NCI-H1436 (cell line): ENCODE measurements at regions not wholly inside any gene's neighbourhood (a gene's known extent, or its start where the extent isn't known, plus 50 kb on each side); places are given as distances from the start of the nearest gene placed in this dataset.

Experiments used
- DNase-seq: peaks from one replicate; lab custom pipeline; 2025; lab: John Stamatoyannopoulos, UW

- no peak for DNase-seq
Measured at GRCh38 chr2:128494307-128494639, 175.6 kb upstream of the HS6ST1 start.

DNA sequence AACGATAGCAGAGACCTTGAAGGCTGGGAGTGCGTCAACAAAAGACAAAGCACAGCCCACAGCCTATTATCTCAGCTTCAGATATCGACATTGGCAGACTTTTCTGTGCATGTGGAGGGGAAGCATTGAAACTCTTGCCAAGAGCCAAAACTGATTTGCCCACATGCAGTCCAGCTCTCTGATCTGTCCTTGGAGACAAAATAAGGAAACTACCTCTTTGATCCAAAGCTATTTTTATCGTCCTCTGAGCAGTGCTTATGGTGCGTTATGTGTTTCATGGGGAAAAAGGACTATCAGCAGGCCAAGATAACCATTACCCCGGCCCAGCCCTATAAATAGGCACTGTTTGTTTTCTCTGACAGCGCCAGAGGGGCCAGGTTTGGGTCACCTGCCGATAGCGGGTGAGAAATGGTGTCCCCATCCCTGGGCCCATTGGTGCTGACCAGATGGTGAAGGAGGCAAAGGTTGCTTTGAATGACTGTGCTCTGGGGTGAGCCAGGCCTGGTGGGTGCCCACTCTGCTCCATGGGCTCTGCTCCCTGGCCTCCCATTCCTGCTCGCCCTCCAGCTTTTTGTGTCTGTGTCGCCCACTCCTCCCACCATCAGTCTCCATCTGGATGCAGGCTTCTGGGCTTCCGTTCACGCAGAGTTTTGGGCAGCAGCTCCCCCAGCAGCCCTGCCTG lies 176.1 kb upstream of the HS6ST1 start:
- DNase-seq, result no peak

- no peak for DNase-seq
Measured at GRCh38 chr2:128495996-128496547, 177.4 kb upstream of the HS6ST1 start.

GRCh38 chr2:128496700-128497099 lies 178.0 kb upstream of the HS6ST1 start:
- DNase-seq, result no peak

DNA sequence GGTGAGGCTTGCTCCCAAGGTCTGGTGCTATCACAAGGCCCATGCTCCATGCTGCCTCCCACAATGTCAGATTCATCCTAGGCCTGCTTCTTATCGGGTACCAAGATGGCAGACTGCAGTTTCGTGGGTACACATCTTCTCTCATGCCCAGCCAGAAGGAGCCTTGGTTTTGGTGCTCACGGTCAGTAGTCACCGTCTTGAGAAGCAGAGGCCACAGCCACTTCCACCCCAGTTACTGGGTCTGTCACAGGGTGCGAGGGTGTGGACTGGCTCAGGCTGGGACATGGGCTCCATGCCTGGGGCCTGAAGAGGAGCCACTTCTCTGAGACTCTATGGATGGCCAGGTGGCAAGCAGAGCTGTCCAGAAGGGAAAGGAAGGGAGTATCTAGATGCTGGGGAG lies 178.8 kb upstream of the HS6ST1 start:
- DNase-seq, result no peak

DNA sequence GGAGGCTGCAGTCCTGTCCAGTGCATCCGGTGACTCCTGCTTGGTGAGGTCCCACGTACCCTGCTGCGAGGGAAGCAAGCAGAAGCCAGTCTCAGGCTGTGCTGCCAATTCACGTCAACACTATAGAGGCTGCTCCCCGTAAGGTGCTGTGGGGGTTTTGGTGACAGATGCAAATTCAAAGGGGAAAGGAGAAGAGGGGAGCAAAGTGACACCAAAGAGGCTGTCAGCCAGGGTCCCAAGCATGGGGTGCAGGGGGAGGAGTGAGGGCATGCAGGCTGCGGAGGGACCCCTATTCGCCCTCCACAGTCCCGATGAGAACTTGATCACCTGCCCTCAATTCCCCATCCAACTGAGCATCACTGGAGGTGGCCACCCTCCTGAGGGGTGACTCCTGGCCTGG lies 179.4 kb upstream of the HS6ST1 start:
- DNase-seq, result no peak

DNA sequence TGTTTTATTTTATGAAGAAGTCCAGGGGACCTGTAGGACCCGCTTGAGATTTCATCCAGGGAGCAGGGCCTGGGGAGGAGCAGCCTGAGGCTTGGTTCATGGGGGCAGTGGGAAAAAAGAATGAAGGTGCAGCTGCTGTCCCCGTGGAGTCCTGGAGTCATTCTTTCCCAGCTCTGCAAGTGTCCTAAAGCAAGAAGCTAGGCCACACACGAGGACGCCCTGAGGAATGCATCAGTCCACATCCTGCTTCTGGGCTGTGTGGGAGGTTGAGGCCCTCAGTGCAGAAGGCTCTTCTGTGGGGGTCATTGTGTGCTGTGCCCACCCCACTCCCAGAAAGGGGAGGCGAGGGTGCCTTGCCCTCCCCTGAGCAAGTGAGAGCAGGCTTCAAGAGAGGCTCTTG lies 179.9 kb upstream of the HS6ST1 start:
- no peak for DNase-seq

GRCh38 chr2:128499367-128500137 lies 180.9 kb upstream of the HS6ST1 start:
- no peak for DNase-seq

- no peak for DNase-seq
Measured at GRCh38 chr2:128500138-128500800, 181.6 kb upstream of the HS6ST1 start.

GRCh38 chr2:128501006-128501690 lies 182.5 kb upstream of the HS6ST1 start:
- no peak for DNase-seq

DNA sequence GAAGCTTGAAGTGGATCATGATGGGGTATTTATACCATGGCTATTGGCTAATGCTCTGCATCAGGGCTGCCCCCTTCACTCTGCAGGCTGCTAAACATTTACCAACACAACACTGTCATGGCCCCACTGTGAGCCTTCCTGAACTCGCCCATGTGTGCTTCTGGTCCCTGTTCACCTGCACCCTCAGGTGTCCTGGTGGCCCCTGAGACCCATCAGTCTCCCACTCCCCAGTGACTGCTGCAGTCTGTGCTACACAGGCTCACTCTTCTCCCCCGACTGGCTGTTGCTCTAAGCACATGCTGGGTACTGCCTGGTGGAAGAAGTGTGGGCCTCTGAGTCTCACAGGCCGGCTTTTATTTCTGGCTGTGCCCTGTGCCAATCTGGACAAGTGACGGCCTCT lies 183.0 kb upstream of the HS6ST1 start:
- DNase-seq, result no peak

DNA sequence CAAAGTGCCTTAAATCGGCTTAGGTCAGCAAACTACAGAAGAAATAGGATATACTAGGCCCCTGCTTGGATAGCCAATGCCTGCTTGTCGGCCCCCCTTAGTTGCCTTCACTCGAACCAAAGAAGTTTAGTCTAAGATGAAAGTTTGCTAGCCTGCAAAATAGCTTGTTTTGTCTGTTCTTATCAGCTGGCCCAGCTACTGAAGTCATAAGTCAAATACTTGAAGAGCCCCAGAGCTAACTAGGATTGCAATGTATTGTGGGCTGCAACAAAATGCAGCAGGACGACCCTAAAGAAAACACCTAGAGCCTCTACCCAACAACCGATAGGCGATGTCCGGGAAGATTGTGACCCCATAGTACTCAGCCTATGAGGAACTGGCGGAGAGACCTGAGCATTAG lies 183.5 kb upstream of the HS6ST1 start:
- DNase-seq, result no peak

- no peak for DNase-seq
Measured at GRCh38 chr2:128502638-128503246, 184.1 kb upstream of the HS6ST1 start.

- no peak for DNase-seq
Measured at GRCh38 chr2:128503399-128504245, 185.0 kb upstream of the HS6ST1 start.

- no peak for DNase-seq
Measured at GRCh38 chr2:128504246-128505149, 185.8 kb upstream of the HS6ST1 start.

GRCh38 chr2:128505150-128505490 lies 186.5 kb upstream of the HS6ST1 start:
- no peak for DNase-seq

DNA sequence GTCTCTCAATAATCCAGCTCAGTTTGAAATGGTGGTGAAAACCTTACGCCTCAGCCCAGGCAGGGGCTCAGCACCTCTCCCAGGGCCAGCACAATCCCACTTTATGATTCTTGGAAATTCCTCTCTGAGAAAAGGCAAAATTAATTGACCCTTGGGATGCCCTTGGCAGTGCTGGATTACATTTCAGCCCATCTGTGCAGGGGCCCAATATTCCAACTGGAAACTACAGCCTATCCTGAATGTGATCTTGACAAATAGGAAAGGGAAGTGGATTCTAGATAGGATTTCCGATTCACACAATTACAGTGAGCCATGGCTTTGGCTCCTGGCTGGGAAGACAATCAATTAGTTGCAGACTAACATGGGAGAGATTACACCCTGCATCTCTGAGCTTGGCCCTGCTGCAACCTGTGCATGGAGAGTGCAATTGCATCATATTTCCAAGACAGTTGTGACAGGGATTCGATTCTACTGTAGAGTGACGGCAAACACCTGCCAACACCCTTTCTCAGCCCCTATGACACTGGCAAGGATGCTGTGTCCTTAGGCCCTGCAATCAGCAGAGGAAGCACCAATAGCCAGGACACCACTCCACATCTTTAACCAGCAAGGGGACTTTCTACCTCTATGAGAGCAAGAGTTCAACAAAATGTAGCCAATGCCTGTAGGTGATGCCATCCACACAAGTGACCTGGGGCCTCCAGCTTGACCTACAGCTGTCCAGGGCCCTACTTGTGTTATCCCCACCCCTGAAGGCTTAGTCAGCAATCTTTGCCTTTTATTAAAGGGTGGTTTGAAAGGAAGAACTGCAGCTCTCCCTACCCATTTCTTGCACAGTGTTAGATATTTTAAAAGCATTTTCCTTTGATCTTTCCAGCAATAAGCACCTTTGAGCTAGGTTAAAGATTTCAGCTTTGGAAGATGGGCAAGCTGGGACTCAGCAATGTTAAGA lies 187.2 kb upstream of the HS6ST1 start:
- no peak for DNase-seq

DNA sequence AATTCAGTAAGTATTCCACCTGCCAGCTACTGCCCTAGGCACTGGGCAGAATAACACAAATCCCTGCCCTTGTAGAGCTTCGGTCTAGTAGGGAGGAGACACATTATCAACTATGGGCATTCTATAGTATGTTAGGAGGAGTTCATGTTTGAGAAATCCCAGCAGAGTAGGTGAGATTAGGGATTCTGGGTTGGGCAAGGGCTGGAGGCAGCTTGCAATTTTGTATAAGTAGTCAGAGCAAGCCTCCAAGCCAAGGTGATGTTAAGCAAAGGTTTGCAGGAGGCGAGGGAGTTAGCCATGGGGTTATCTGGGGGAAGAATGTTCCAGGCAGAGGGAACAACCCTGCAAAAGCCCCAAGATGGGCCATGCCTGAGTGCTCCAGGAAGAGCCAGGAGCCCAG lies 187.9 kb upstream of the HS6ST1 start:
- no peak for DNase-seq
